ENCODE measurements at regions not wholly inside any gene's neighbourhood (a gene's known extent, or its start where the extent isn't known, plus 50 kb on each side); places are given as distances from the start of the nearest gene placed in this dataset.

DNA sequence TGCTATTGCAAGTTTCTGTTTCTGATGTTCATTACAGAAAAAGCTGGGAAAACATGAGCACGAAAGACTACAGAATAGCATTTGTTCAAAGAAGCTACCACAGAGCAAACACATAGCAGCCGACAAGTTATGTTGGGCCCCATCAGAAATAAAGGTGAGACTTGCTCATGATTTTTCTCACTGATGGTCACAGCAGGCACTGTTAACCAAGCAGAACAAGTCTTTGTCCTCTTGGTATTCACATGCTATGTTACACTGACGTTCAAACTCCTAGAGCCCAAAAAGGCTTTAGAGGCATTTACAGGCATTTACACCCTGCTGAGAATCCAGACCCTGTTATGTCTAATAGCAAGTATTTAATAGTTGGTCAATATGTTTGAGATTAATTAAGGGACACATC lies 235.0 kb upstream of the HNMT start:
- H3K4me3 ChIP-seq = no peak overlapping the region
- no peaks in the 10 kb centered on the region for H3K4me1 ChIP-seq
- no peaks in the 10 kb centered on the region for H3K27me3 ChIP-seq
- H3K9me3 ChIP-seq = peaks cover 4 to 9% of the 10 kb centered on the region in 2 donors
- DNase-seq (ENCODE audit: low spot score in 2 of 2) = no peak
- intact Hi-C loops (cut with DNase I; ENCODE audit: low total_unique reads) = no loop called here
- TF ChIP-seq POLR2A (IDR thresholded peaks at IDR 0.05) = no peak
- H3K36me3 ChIP-seq = no peaks in the 10 kb centered on the region
- H3K27ac ChIP-seq = no peak overlapping the region

DNA sequence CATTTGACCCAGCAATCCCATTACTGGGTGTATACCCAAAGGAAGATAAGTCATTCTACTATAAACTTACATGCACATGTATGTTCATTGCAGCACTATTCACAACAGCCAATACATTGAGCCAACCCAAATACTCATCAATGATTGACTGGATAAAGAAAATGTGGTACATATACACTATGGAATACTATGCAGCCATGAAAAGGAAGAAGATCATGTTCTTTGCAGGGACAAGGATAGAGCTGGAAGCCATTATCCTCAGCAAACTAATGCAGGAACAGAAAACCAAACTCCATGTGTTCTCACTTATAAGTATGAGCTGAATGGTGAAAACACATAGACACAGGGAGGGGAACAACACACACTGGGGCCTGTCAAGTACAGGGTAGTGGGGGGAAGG lies 226.7 kb upstream of the HNMT start:
- H3K9me3 ChIP-seq = no peaks in the 10 kb centered on the region
- TF ChIP-seq, protein P1, sequence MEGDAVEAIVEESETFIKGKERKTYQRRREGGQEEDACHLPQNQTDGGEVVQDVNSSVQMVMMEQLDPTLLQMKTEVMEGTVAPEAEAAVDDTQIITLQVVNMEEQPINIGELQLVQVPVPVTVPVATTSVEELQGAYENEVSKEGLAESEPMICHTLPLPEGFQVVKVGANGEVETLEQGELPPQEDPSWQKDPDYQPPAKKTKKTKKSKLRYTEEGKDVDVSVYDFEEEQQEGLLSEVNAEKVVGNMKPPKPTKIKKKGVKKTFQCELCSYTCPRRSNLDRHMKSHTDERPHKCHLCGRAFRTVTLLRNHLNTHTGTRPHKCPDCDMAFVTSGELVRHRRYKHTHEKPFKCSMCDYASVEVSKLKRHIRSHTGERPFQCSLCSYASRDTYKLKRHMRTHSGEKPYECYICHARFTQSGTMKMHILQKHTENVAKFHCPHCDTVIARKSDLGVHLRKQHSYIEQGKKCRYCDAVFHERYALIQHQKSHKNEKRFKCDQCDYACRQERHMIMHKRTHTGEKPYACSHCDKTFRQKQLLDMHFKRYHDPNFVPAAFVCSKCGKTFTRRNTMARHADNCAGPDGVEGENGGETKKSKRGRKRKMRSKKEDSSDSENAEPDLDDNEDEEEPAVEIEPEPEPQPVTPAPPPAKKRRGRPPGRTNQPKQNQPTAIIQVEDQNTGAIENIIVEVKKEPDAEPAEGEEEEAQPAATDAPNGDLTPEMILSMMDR (IDR thresholded peaks at IDR 0.05) = no peak
- no peak for TF ChIP-seq POLR2A (IDR thresholded peaks at IDR 0.05)
- TF ChIP-seq POLR2AphosphoS5 (IDR thresholded peaks at IDR 0.05) = no peak
- H3K36me3 ChIP-seq = no peaks in the 10 kb centered on the region
- no peaks in the 10 kb centered on the region for H3K4me1 ChIP-seq
- no peak for DNase-seq (ENCODE audit: low spot score in 2 of 2)
- intact Hi-C loops (cut with DNase I; ENCODE audit: low total_unique reads) = no loop called here
- no peaks in the 10 kb centered on the region for H3K27me3 ChIP-seq
- H3K27ac ChIP-seq = no peak overlapping the region
- H3K4me3 ChIP-seq = no peak overlapping the region

DNA sequence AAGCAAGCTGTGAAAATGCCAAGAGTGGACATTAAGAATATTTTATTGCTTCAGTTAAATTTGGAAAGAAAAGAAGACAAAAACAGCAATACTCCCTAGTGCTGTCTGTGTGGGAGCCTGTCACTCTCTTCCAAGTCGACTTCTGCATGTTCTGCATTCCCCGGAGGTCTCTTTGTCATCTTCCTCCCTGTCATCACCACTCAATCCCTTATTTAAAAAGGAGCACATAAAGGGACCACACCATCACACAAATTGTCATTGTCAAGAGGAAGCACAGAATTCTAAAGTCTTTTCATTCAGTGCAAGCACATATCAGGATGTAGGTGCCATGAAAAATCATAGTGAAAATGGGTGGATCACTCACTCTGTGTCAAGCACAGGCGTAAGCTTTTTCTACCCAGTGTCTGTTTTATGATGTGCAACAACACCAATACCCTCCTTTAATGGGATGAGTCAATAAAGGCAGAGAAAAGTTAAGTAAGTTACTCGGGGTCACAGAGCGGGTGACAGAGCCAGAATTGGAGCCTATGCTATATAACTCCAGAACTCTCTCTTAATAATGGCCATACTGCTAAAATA lies 222.4 kb upstream of the HNMT start:
- H3K4me1 ChIP-seq = no peaks in the 10 kb centered on the region
- H3K9me3 ChIP-seq = no peaks in the 10 kb centered on the region
- no peak for TF ChIP-seq POLR2A (IDR thresholded peaks at IDR 0.05)
- TF ChIP-seq, protein P1 (IDR thresholded peaks at IDR 0.05) = no peak
- TF ChIP-seq POLR2AphosphoS5 (IDR thresholded peaks at IDR 0.05) = no peak
- no peaks in the 10 kb centered on the region for H3K36me3 ChIP-seq
- intact Hi-C loops (cut with DNase I; ENCODE audit: low total_unique reads) = no loop called here
- DNase-seq (ENCODE audit: low spot score in 2 of 2) = no peak
- no peak overlapping the region for H3K27ac ChIP-seq
- H3K27me3 ChIP-seq = no peaks in the 10 kb centered on the region
- H3K4me3 ChIP-seq = no peak overlapping the region

DNA sequence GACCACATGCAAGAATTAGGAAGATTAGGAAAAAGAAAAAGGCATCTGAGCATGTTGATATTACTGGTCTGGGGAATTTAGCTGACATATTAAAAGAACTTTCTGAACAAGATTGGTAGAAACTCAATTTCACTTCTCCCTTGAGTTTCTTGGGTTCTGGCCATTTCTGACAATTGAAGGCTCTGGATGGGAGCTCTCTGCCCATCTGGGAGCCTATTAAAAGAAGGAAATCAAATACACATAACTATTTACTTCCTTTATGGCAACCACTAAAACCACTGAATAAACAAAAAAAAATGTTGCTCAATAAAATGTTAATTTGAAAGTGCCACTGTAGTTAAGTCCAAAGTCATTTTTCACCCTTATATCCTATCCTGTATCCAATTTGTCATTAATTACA lies 216.8 kb upstream of the HNMT start:
- intact Hi-C loops (cut with DNase I; ENCODE audit: low total_unique reads) = no loop called here
- peaks cover 0 to 3% of the 10 kb centered on the region in 2 donors for H3K9me3 ChIP-seq
- no peak for DNase-seq (ENCODE audit: low spot score in 2 of 2)
- H3K36me3 ChIP-seq = no peaks in the 10 kb centered on the region
- no peaks in the 10 kb centered on the region for H3K4me1 ChIP-seq
- no peak overlapping the region for H3K27ac ChIP-seq
- no peak overlapping the region for H3K4me3 ChIP-seq
- H3K27me3 ChIP-seq = no peaks in the 10 kb centered on the region
- TF ChIP-seq, protein P1 (IDR thresholded peaks at IDR 0.05) = no peak
- TF ChIP-seq POLR2A (IDR thresholded peaks at IDR 0.05) (no peak), POLR2AphosphoS5 (IDR thresholded peaks at IDR 0.05) (no peak)

DNA sequence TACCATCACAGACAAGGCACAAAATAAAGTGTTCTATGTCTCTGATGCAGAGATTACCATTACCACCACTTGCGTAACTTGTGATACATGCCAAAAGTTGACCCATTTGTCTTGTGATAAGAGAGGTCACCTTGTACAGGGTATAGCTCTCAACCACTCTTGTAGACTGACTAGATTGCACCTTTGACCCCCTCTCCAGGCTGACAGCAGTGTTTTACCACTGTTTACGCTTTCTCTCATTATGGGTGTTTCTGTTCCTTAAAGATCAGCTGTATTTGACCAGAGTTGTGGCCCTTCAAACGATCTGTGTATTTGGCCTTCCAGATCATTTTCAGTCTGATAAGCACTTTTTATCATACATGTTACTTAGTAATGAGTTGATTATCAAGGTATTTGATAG lies 215.7 kb upstream of the HNMT start:
- TF ChIP-seq POLR2A (IDR thresholded peaks at IDR 0.05) = no peak
- TF ChIP-seq, protein P1 (IDR thresholded peaks at IDR 0.05) = no peak
- no peak for TF ChIP-seq POLR2AphosphoS5 (IDR thresholded peaks at IDR 0.05)
- Histone ChIP-seq H3K9me3 (peaks cover 0 to 11% of the 10 kb centered on the region in 2 donors), H3K36me3 (no peaks in the 10 kb centered on the region), H3K4me1 (no peaks in the 10 kb centered on the region), H3K27me3 (no peaks in the 10 kb centered on the region), H3K27ac (no peak overlapping the region), H3K4me3 (no peak overlapping the region)
- intact Hi-C loops (cut with DNase I; ENCODE audit: low total_unique reads) = no loop called here
- DNase-seq (ENCODE audit: low spot score in 2 of 2) = no peak

DNA sequence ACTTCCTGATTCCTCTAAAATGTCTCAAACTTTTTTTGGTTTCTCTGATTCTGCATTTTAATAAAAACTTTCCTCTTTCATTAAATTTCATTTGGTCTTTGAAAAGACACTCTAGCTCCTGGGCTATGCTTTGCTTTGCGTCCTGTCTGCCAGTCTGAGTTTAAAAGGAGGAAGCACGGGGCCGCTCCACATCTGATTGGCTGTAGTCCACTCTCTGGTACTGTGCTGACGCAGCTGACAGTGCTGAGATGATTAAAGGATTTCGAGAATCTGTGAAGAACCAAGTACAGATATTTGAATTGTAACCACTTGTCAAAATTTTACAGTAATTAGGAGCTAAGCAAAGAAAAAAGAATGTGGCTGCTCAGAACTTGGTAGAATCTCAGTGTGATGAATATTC lies 199.6 kb upstream of the HNMT start:
- Histone ChIP-seq H3K27ac (no peak overlapping the region), H3K27me3 (no peaks in the 10 kb centered on the region), H3K4me3 (no peak overlapping the region), H3K36me3 (no peaks in the 10 kb centered on the region), H3K9me3 (peaks cover 0 to 7% of the 10 kb centered on the region in 2 donors), H3K4me1 (no peaks in the 10 kb centered on the region)
- no peak for DNase-seq (ENCODE audit: low spot score in 2 of 2)
- TF ChIP-seq POLR2A (IDR thresholded peaks at IDR 0.05) = no peak
- no peak for TF ChIP-seq POLR2AphosphoS5 (IDR thresholded peaks at IDR 0.05)
- TF ChIP-seq, protein P1 (IDR thresholded peaks at IDR 0.05) = no peak
- intact Hi-C loops (cut with DNase I; ENCODE audit: low total_unique reads) = no loop called here

Data from breast epithelium (tissue), 4 donors.